DMS53 (cell line): ENCODE measurements at regions not wholly inside any gene's neighbourhood (a gene's known extent, or its start where the extent isn't known, plus 50 kb on each side); places are given as distances from the start of the nearest gene placed in this dataset.

Experiments used
- DNase-seq: peaks from one replicate; lab custom pipeline; 2025; lab: John Stamatoyannopoulos, UW

GRCh38 chr11:70824605-70825245 is 426.4 kb downstream of the CTTN start:
- DNase-seq, result no peak

GRCh38 chr11:70825893-70826540 is 426.4 kb downstream of the SHANK2 start:
- no peak for DNase-seq

GRCh38 chr11:70826541-70827335 is 425.6 kb downstream of the SHANK2 start:
- no peak for DNase-seq

- DNase-seq, result no peak
Measured at GRCh38 chr11:70828593-70829082, 423.7 kb downstream of the SHANK2 start.

- DNase-seq, result no peak
Measured at GRCh38 chr11:70829134-70829885, 423.1 kb downstream of the SHANK2 start.

GRCh38 chr11:70829886-70830272 is 422.5 kb downstream of the SHANK2 start:
- DNase-seq, result no peak

- DNase-seq, result no peak
Measured at GRCh38 chr11:70833011-70833410, 419.4 kb downstream of the SHANK2 start.

GRCh38 chr11:70833554-70833953 is 418.8 kb downstream of the SHANK2 start:
- DNase-seq, result no peak

- no peak for DNase-seq
Measured at GRCh38 chr11:70834277-70834940, 418.0 kb downstream of the SHANK2 start.

GRCh38 chr11:70834984-70835560 is 417.3 kb downstream of the SHANK2 start:
- DNase-seq, result peak; percentile 64

GRCh38 chr11:70836071-70836470 is 416.3 kb downstream of the SHANK2 start:
- DNase-seq, result no peak

- no peak for DNase-seq
Measured at GRCh38 chr11:70838198-70838597, 414.2 kb downstream of the SHANK2 start.

- no peak for DNase-seq
Measured at GRCh38 chr11:70839851-70840250, 412.5 kb downstream of the SHANK2 start.

- no peak for DNase-seq
Measured at GRCh38 chr11:70841264-70841663, 411.1 kb downstream of the SHANK2 start.

GRCh38 chr11:70842256-70842655 is 410.1 kb downstream of the SHANK2 start:
- no peak for DNase-seq

- DNase-seq, result no peak
Measured at GRCh38 chr11:70842701-70843100, 409.7 kb downstream of the SHANK2 start.

- DNase-seq, result no peak
Measured at GRCh38 chr11:70843906-70844305, 408.5 kb downstream of the SHANK2 start.

GRCh38 chr11:70844387-70844786 is 408.0 kb downstream of the SHANK2 start:
- DNase-seq, result no peak

GRCh38 chr11:70845591-70846041 is 406.8 kb downstream of the SHANK2 start:
- no peak for DNase-seq

GRCh38 chr11:70846781-70847655 is 405.4 kb downstream of the SHANK2 start:
- no peak for DNase-seq
